Activated naive CD4-positive, alpha-beta T cell treated with anti-CD3 and anti-CD28 coated beads, Interleukin-2, amount 10 ng/mL, durations not matched to agents 7 days and 5 days (primary cell): ENCODE measurements at regions not wholly inside any gene's neighbourhood (a gene's known extent, or its start where the extent isn't known, plus 50 kb on each side); places are given as distances from the start of the nearest gene placed in this dataset.

Experiments used
- CTCF ChIA-PET: fragments of 350-600 bp; sonication (Branson Sonifier 250); formaldehyde crosslinking; loops from one replicate; lab custom pipeline; 2021; ENCODE audit warnings: antibody characterized with exemption; lab: Charles Lee
- DNase-seq: peaks from one replicate; pipeline ENCODE4 v3.0.0-alpha.2; 2020
- H3K27ac Mint-ChIP-seq: one replicate; pipeline ENCODE4 v1.8.0; 2021; ENCODE audit warnings: mild to moderate bottlenecking, moderate library complexity, mixed read lengths
- H3K27me3 Mint-ChIP-seq: one replicate; pipeline ENCODE4 v1.8.0; 2021; ENCODE audit warnings: mild to moderate bottlenecking, mixed read lengths
- H3K36me3 Mint-ChIP-seq: one replicate; pipeline ENCODE4 v1.8.0; 2021; ENCODE audit warnings: mixed read lengths
- H3K4me1 Mint-ChIP-seq: one replicate; pipeline ENCODE4 v1.8.0; 2021; ENCODE audit warnings: mixed read lengths
- H3K4me3 Mint-ChIP-seq: one replicate; pipeline ENCODE4 v1.8.0; 2021; ENCODE audit warnings: mild to moderate bottlenecking, moderate library complexity, mixed read lengths
- H3K9me3 Mint-ChIP-seq: one replicate; pipeline ENCODE4 v1.8.0; 2021; ENCODE audit warnings: mixed read lengths

GRCh38 chr2:180690611-180691010 is 289.8 kb upstream of the UBE2E3 start:
- CTCF ChIA-PET: no interaction called here
- H3K4me1 Mint-ChIP-seq: no peaks in the 10 kb centered on the region
- H3K4me3 Mint-ChIP-seq: no peak overlapping the region

GRCh38 chr2:180682871-180683270 is 297.5 kb upstream of the UBE2E3 start:
- Mint-ChIP-seq H3K9me3 (no peaks in the 10 kb centered on the region), H3K4me1 (no peaks in the 10 kb centered on the region), H3K27ac (no peak overlapping the region), H3K36me3 (no peaks in the 10 kb centered on the region), H3K4me3 (no peak overlapping the region), H3K27me3 (peaks cover 4% of the 10 kb centered on the region)
- CTCF ChIA-PET: no interaction called here
- DNase-seq: no peak

More at GRCh38 chr2:180690611-180691010, 289.8 kb upstream of the UBE2E3 start:
- Mint-ChIP-seq H3K9me3 (no peaks in the 10 kb centered on the region), H3K36me3 (no peaks in the 10 kb centered on the region), H3K27me3 (no peaks in the 10 kb centered on the region), H3K27ac (no peak overlapping the region)
- DNase-seq: no peak

- no peak overlapping the region for H3K27ac Mint-ChIP-seq
- no peaks in the 10 kb centered on the region for H3K4me1 Mint-ChIP-seq
- H3K36me3 Mint-ChIP-seq: no peaks in the 10 kb centered on the region
Observed at GRCh38 chr2:180679693-180680092, 300.7 kb upstream of the UBE2E3 start.

GRCh38 chr2:180678625-180678972 is 301.8 kb upstream of the UBE2E3 start:
- no peaks in the 10 kb centered on the region for H3K9me3 Mint-ChIP-seq
- peaks cover 4% of the 10 kb centered on the region for H3K27me3 Mint-ChIP-seq
- H3K27ac Mint-ChIP-seq: no peak overlapping the region

More at GRCh38 chr2:180679693-180680092, 300.7 kb upstream of the UBE2E3 start:
- CTCF ChIA-PET: no interaction called here
- Mint-ChIP-seq H3K27me3 (peaks cover 4% of the 10 kb centered on the region), H3K4me3 (no peak overlapping the region), H3K9me3 (no peaks in the 10 kb centered on the region)
- no peak for DNase-seq

GRCh38 chr2:180677930-180678624 is 302.3 kb upstream of the UBE2E3 start:
- H3K36me3 Mint-ChIP-seq: no peaks in the 10 kb centered on the region
- CTCF ChIA-PET: no interaction called here
- H3K9me3 Mint-ChIP-seq: no peaks in the 10 kb centered on the region
- no peaks in the 10 kb centered on the region for H3K4me1 Mint-ChIP-seq
- H3K4me3 Mint-ChIP-seq: no peak overlapping the region
- no peak for DNase-seq
- peaks cover 4% of the 10 kb centered on the region for H3K27me3 Mint-ChIP-seq
- no peak overlapping the region for H3K27ac Mint-ChIP-seq

More at GRCh38 chr2:180678625-180678972, 301.8 kb upstream of the UBE2E3 start:
- no peak for DNase-seq
- no peak overlapping the region for H3K4me3 Mint-ChIP-seq
- no peaks in the 10 kb centered on the region for H3K36me3 Mint-ChIP-seq
- CTCF ChIA-PET: no interaction called here
- no peaks in the 10 kb centered on the region for H3K4me1 Mint-ChIP-seq

GRCh38 chr2:180677200-180677599 is 303.2 kb upstream of the UBE2E3 start:
- Mint-ChIP-seq H3K4me3 (no peak overlapping the region), H3K4me1 (no peaks in the 10 kb centered on the region), H3K9me3 (no peaks in the 10 kb centered on the region), H3K36me3 (no peaks in the 10 kb centered on the region), H3K27ac (no peak overlapping the region), H3K27me3 (peaks cover 4% of the 10 kb centered on the region)
- CTCF ChIA-PET: interaction anchor here (0.6 kb wide), 1 partner anchor 1206 kb away, joined by 3 read pairs; no protein-coding TSS in a partner anchor
- no peak for DNase-seq

- no peaks in the 10 kb centered on the region for H3K36me3 Mint-ChIP-seq
- CTCF ChIA-PET: no interaction called here
- H3K9me3 Mint-ChIP-seq: no peaks in the 10 kb centered on the region
- peaks cover 4% of the 10 kb centered on the region for H3K27me3 Mint-ChIP-seq
- DNase-seq: no peak
- no peak overlapping the region for H3K4me3 Mint-ChIP-seq
- H3K4me1 Mint-ChIP-seq: no peaks in the 10 kb centered on the region
- no peak overlapping the region for H3K27ac Mint-ChIP-seq
Observed at GRCh38 chr2:180676520-180677025, 303.8 kb upstream of the UBE2E3 start.

- no peaks in the 10 kb centered on the region for H3K36me3 Mint-ChIP-seq
- no peaks in the 10 kb centered on the region for H3K4me1 Mint-ChIP-seq
- H3K9me3 Mint-ChIP-seq: no peaks in the 10 kb centered on the region
- H3K27me3 Mint-ChIP-seq: peaks cover 4% of the 10 kb centered on the region
- CTCF ChIA-PET: no interaction called here
- no peak overlapping the region for H3K27ac Mint-ChIP-seq
- no peak for DNase-seq
- H3K4me3 Mint-ChIP-seq: no peak overlapping the region
Observed at GRCh38 chr2:180675170-180675569, 305.2 kb upstream of the UBE2E3 start.

GRCh38 chr2:180672377-180672776 is 308.0 kb upstream of the UBE2E3 start:
- Mint-ChIP-seq H3K9me3 (no peaks in the 10 kb centered on the region), H3K27me3 (no peaks in the 10 kb centered on the region), H3K4me3 (no peak overlapping the region), H3K4me1 (no peaks in the 10 kb centered on the region), H3K36me3 (no peaks in the 10 kb centered on the region), H3K27ac (no peak overlapping the region)
- no peak for DNase-seq
- CTCF ChIA-PET: no interaction called here

- CTCF ChIA-PET: no interaction called here
- Mint-ChIP-seq H3K36me3 (no peaks in the 10 kb centered on the region), H3K4me1 (no peaks in the 10 kb centered on the region), H3K4me3 (no peak overlapping the region), H3K9me3 (no peaks in the 10 kb centered on the region), H3K27me3 (no peaks in the 10 kb centered on the region), H3K27ac (no peak overlapping the region)
- no peak for DNase-seq
Observed at GRCh38 chr2:180670302-180671003, 310.0 kb upstream of the UBE2E3 start.

- no peaks in the 10 kb centered on the region for H3K27me3 Mint-ChIP-seq
- CTCF ChIA-PET: no interaction called here
Observed at GRCh38 chr2:180669016-180669415, 311.4 kb upstream of the UBE2E3 start.

GRCh38 chr2:180664507-180664906 is 315.9 kb upstream of the UBE2E3 start:
- no peaks in the 10 kb centered on the region for H3K27me3 Mint-ChIP-seq
- DNase-seq: no peak
- H3K9me3 Mint-ChIP-seq: no peaks in the 10 kb centered on the region
- no peaks in the 10 kb centered on the region for H3K36me3 Mint-ChIP-seq
- no peak overlapping the region for H3K4me3 Mint-ChIP-seq
- CTCF ChIA-PET: no interaction called here
- no peak overlapping the region for H3K27ac Mint-ChIP-seq
- H3K4me1 Mint-ChIP-seq: no peaks in the 10 kb centered on the region

More at GRCh38 chr2:180669016-180669415, 311.4 kb upstream of the UBE2E3 start:
- no peak for DNase-seq
- Mint-ChIP-seq H3K9me3 (no peaks in the 10 kb centered on the region), H3K4me1 (no peaks in the 10 kb centered on the region), H3K27ac (no peak overlapping the region), H3K4me3 (no peak overlapping the region), H3K36me3 (no peaks in the 10 kb centered on the region)

- H3K4me3 Mint-ChIP-seq: no peak overlapping the region
- no peak for DNase-seq
- H3K36me3 Mint-ChIP-seq: no peaks in the 10 kb centered on the region
- H3K27ac Mint-ChIP-seq: no peak overlapping the region
- CTCF ChIA-PET: interaction anchor here (0.6 kb wide), 1 partner anchor 18 kb away, joined by 3 read pairs; no protein-coding TSS in a partner anchor
- no peaks in the 10 kb centered on the region for H3K4me1 Mint-ChIP-seq
- H3K27me3 Mint-ChIP-seq: no peaks in the 10 kb centered on the region
- no peaks in the 10 kb centered on the region for H3K9me3 Mint-ChIP-seq
Observed at GRCh38 chr2:180662941-180663471, 317.4 kb upstream of the UBE2E3 start.

- no peak for DNase-seq
- no peak overlapping the region for H3K4me3 Mint-ChIP-seq
- H3K36me3 Mint-ChIP-seq: no peaks in the 10 kb centered on the region
- H3K4me1 Mint-ChIP-seq: no peaks in the 10 kb centered on the region
- no peak overlapping the region for H3K27ac Mint-ChIP-seq
- no peaks in the 10 kb centered on the region for H3K27me3 Mint-ChIP-seq
- CTCF ChIA-PET: interaction anchor here (0.6 kb wide), 1 partner anchor 17 kb away, joined by 3 read pairs; no protein-coding TSS in a partner anchor
- H3K9me3 Mint-ChIP-seq: no peaks in the 10 kb centered on the region
Observed at GRCh38 chr2:180662521-180662920, 317.9 kb upstream of the UBE2E3 start.
